NT2/D1 (cell line): ENCODE measurements at regions not wholly inside any gene's neighbourhood (a gene's known extent, or its start where the extent isn't known, plus 50 kb on each side); places are given as distances from the start of the nearest gene placed in this dataset.

Experiments used
- SUZ12 ChIP-seq: IDR thresholded peaks from 2 replicates; pipeline ENCODE4 v1.6.1; 2011; ENCODE audit not compliant: insufficient read length, insufficient read depth; ENCODE audit errors: extremely low read depth
- YY1 ChIP-seq: IDR thresholded peaks from 2 replicates; pipeline ENCODE4 v1.6.1; 2011; ENCODE audit not compliant: insufficient read length, insufficient read depth
- ZNF274 ChIP-seq: IDR thresholded peaks from 2 replicates; pipeline ENCODE4 v1.6.1; 2011; ENCODE audit warnings: mild to moderate bottlenecking, low read depth, low read length

DNA sequence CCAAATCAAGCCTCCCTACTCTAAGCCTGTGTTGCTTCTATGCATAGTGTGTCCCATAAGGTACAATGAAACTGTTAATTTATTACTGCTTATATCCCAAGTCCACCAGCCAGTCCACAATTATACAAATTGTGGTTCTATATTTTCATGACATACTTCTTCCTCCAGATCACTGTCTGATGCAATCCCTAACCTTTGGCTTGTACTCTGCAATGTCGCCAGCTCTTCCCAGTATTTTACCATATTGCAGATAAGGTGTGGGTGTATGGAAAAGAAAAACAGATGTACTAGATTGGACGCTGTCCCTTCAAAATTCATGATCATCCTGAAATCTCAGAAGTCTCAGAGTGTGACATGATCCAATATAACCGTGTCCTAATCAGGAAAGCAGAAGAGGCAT is 286.2 kb downstream of the GASK1B start:
- no peak for TF ChIP-seq SUZ12
- no peak for TF ChIP-seq ZNF274
- no peak for TF ChIP-seq YY1
